ENCODE measurements at regions not wholly inside any gene's neighbourhood (a gene's known extent, or its start where the extent isn't known, plus 50 kb on each side); places are given as distances from the start of the nearest gene placed in this dataset.

DNA sequence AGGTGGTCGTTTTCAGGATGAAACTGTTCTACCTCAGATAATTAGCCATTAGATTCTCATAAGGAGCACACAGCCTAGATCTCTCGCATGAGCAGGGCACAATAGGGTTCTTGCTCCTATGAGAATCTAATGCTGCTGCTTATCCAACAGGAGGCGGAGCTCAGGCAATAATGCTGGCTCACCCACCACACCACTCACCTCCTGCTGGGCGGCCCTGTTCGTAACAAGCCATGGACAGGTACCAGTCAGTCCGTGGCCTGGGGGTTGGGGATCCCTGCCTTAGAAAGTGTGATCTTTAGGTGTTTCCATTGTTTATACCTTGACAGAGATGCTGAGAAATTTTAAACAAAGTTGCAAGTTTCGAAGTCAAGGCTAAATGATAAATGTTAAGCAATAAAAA lies 344.6 kb upstream of the HTR2A start:
- no peaks in the 10 kb centered on the region for H3K4me1 ChIP-seq
- no peaks in the 10 kb centered on the region for H3K27me3 ChIP-seq
- H3K9me3 ChIP-seq: no peaks in the 10 kb centered on the region
- intact Hi-C loops (cut with DNase I; ENCODE audit: low total_unique reads): no loop called here
- TF ChIP-seq, protein P1, sequence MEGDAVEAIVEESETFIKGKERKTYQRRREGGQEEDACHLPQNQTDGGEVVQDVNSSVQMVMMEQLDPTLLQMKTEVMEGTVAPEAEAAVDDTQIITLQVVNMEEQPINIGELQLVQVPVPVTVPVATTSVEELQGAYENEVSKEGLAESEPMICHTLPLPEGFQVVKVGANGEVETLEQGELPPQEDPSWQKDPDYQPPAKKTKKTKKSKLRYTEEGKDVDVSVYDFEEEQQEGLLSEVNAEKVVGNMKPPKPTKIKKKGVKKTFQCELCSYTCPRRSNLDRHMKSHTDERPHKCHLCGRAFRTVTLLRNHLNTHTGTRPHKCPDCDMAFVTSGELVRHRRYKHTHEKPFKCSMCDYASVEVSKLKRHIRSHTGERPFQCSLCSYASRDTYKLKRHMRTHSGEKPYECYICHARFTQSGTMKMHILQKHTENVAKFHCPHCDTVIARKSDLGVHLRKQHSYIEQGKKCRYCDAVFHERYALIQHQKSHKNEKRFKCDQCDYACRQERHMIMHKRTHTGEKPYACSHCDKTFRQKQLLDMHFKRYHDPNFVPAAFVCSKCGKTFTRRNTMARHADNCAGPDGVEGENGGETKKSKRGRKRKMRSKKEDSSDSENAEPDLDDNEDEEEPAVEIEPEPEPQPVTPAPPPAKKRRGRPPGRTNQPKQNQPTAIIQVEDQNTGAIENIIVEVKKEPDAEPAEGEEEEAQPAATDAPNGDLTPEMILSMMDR (IDR thresholded peaks at IDR 0.05): no peak
- no peak overlapping the region for H3K4me3 ChIP-seq
- no peak overlapping the region for H3K27ac ChIP-seq
- no peak for DNase-seq
- no peaks in the 10 kb centered on the region for H3K36me3 ChIP-seq

DNA sequence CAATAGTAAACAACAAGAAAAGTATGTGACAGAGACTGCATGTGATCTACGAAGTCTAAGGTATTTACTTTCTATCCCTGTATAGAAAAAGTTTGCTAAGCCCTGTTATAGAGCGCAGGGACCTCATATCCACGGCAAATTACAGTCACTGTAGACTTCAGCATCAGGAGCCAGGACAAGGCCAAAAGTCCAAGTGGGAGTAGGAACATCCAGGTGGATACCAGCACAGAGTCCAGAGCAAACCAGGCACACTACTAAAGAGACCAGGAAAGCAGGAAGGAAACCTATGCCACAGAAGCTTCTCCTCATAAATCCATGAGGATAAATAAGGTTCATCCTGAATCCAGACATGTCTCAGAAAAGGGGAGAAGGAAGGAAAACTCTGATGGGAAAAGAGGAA lies 342.2 kb upstream of the HTR2A start:
- DNase-seq: no peak
- no peaks in the 10 kb centered on the region for H3K9me3 ChIP-seq
- H3K27me3 ChIP-seq: no peaks in the 10 kb centered on the region
- intact Hi-C loops (cut with DNase I; ENCODE audit: low total_unique reads): no loop called here
- no peak for TF ChIP-seq POLR2A (IDR thresholded peaks at IDR 0.05)
- TF ChIP-seq, protein P1 (IDR thresholded peaks at IDR 0.05): no peak
- no peaks in the 10 kb centered on the region for H3K4me1 ChIP-seq
- no peaks in the 10 kb centered on the region for H3K36me3 ChIP-seq
- H3K4me3 ChIP-seq: no peak overlapping the region
- H3K27ac ChIP-seq: no peak overlapping the region

DNA sequence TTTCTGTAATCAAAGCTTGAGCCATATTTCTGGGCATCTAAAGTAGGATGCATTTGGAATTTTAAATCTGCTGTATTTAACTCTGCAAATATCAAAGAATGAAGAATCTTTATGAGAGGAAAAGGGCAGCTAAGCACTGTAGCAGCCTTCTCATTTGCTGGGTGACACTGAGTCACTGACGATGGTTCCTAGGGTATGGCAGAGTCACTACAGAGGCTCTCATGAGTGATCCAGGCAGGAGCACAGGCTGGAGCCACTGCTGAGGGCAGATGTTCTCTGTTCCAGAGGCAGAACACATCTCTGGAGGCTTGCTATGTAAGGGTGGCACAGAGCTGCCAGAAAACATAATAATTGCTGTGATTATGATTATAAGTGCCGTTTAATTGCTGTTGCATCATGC lies 340.7 kb upstream of the HTR2A start:
- Histone ChIP-seq H3K4me1 (no peaks in the 10 kb centered on the region), H3K9me3 (no peaks in the 10 kb centered on the region), H3K27ac (no peak overlapping the region), H3K36me3 (no peaks in the 10 kb centered on the region), H3K27me3 (no peaks in the 10 kb centered on the region), H3K4me3 (no peak overlapping the region)
- TF ChIP-seq POLR2A (IDR thresholded peaks at IDR 0.05): no peak
- TF ChIP-seq, protein P1 (IDR thresholded peaks at IDR 0.05): no peak
- intact Hi-C loops (cut with DNase I; ENCODE audit: low total_unique reads): no loop called here
- no peak for DNase-seq

DNA sequence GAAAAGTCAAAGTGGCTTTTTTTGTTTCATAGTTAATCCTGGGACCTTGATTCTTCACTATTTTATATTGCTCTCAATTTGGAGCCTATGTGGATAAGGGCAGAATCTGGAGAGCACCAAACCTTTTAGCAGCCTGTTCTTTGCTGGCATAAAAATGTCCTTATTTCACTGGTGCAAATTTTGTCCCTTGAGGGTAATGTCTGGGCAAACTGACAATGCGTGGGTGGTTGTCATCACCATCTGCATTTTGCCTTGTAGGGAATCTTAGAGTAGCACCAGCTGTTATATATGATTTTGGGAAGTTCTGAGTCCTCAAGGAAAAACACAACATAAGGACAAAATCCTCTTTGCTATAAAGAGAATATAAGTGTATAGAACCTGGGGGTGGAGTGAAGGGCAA lies 336.9 kb upstream of the HTR2A start:
- intact Hi-C loops (cut with DNase I; ENCODE audit: low total_unique reads): no loop called here
- Histone ChIP-seq H3K36me3 (no peaks in the 10 kb centered on the region), H3K4me1 (no peaks in the 10 kb centered on the region), H3K27ac (no peak overlapping the region), H3K4me3 (no peak overlapping the region), H3K9me3 (no peaks in the 10 kb centered on the region), H3K27me3 (no peaks in the 10 kb centered on the region)
- TF ChIP-seq POLR2A (IDR thresholded peaks at IDR 0.05): no peak
- TF ChIP-seq, protein P1 (IDR thresholded peaks at IDR 0.05): no peak
- DNase-seq: no peak

DNA sequence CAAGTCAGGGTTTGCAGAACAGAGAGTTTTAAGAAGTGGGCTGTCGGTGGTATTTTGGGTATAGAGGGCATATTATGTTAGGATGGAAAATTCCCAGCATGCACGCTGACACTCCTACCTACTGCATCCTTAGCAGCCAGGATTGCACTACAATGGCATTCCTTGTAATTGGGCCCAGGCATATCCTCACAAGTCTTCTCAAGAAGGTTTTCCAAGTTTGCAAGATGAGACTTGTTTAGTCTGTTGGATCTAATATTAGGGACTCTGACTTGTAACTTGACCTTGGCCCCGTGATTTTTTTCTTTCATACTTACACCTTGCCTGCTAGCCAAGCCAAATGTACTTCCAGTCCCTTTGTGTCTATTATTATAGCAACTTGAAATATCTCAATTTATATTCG lies 335.7 kb upstream of the HTR2A start:
- Histone ChIP-seq H3K27ac (no peak overlapping the region), H3K36me3 (no peaks in the 10 kb centered on the region), H3K9me3 (no peaks in the 10 kb centered on the region), H3K4me3 (no peak overlapping the region), H3K27me3 (no peaks in the 10 kb centered on the region), H3K4me1 (no peaks in the 10 kb centered on the region)
- intact Hi-C loops (cut with DNase I; ENCODE audit: low total_unique reads): no loop called here
- DNase-seq: no peak
- TF ChIP-seq POLR2A (IDR thresholded peaks at IDR 0.05): no peak
- TF ChIP-seq, protein P1 (IDR thresholded peaks at IDR 0.05): no peak
